ENCODE measurements at regions not wholly inside any gene's neighbourhood (a gene's known extent, or its start where the extent isn't known, plus 50 kb on each side); places are given as distances from the start of the nearest gene placed in this dataset.

- Histone ChIP-seq H3K9me3 (ENCODE audit: control insufficient read depth, low read depth, low read length) (no peaks in the 10 kb centered on the region), H3K27me3 (ENCODE audit: insufficient read depth, low read length) (no peaks in the 10 kb centered on the region), H2AFZ (ENCODE audit: low read length) (no peak overlapping the region), H2BK15ac (ENCODE audit: low read depth, low read length) (no peak overlapping the region), H2BK120ac (ENCODE audit: low read depth, low read length, poor library complexity, severe bottlenecking) (no peak overlapping the region), H3K56ac (ENCODE audit: insufficient read length, low read depth, low read length) (no peak overlapping the region), H3K9ac (ENCODE audit: extremely low read depth, insufficient read length, low read length) (no peak overlapping the region), H3K79me1 (ENCODE audit: insufficient read depth, low read depth, low read length, poor library complexity, severe bottlenecking) (no peaks in the 10 kb centered on the region), H2BK20ac (ENCODE audit: low read depth, low read length, poor library complexity, severe bottlenecking) (no peak overlapping the region), H4K20me1 (ENCODE audit: control insufficient read depth, insufficient read depth, insufficient read length) (no peaks in the 10 kb centered on the region), H2BK12ac (ENCODE audit: insufficient read length, low read depth, low read length) (no peak overlapping the region), H4K91ac (ENCODE audit: insufficient read length, low read depth, low read length) (no peak overlapping the region), H3K79me2 (ENCODE audit: insufficient read depth, low read length) (no peaks in the 10 kb centered on the region), H3K27ac (ENCODE audit: insufficient read length, low read depth, low read length) (no peak overlapping the region), H3K18ac (ENCODE audit: insufficient read length, low read depth, low read length) (no peak overlapping the region), H3K4me2 (ENCODE audit: insufficient read depth, insufficient read length, low read length) (no peak overlapping the region), H4K8ac (replicated peaks; ENCODE audit: insufficient read length, low read depth, low read length) (no peak overlapping the region), H2BK5ac (ENCODE audit: insufficient read length, low read length) (no peak overlapping the region), H3K14ac (ENCODE audit: insufficient read depth, low read length) (no peak overlapping the region), H3K4me1 (ENCODE audit: insufficient read depth, low read length) (no peaks in the 10 kb centered on the region), H4K5ac (ENCODE audit: insufficient read length, low read depth, low read length) (no peak overlapping the region), H3T11ph (ENCODE audit: low read length) (no peak overlapping the region), H3K23ac (ENCODE audit: insufficient read length, low read depth, low read length) (no peak overlapping the region), H3K4ac (ENCODE audit: low read depth, low read length) (no peak overlapping the region), H3K23me2 (ENCODE audit: insufficient read length, low read depth, low read length, poor library complexity, severe bottlenecking) (no peaks in the 10 kb centered on the region), H2AK5ac (ENCODE audit: insufficient read length, low read length) (no peak overlapping the region)
- TF ChIP-seq, protein P1, sequence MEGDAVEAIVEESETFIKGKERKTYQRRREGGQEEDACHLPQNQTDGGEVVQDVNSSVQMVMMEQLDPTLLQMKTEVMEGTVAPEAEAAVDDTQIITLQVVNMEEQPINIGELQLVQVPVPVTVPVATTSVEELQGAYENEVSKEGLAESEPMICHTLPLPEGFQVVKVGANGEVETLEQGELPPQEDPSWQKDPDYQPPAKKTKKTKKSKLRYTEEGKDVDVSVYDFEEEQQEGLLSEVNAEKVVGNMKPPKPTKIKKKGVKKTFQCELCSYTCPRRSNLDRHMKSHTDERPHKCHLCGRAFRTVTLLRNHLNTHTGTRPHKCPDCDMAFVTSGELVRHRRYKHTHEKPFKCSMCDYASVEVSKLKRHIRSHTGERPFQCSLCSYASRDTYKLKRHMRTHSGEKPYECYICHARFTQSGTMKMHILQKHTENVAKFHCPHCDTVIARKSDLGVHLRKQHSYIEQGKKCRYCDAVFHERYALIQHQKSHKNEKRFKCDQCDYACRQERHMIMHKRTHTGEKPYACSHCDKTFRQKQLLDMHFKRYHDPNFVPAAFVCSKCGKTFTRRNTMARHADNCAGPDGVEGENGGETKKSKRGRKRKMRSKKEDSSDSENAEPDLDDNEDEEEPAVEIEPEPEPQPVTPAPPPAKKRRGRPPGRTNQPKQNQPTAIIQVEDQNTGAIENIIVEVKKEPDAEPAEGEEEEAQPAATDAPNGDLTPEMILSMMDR (conservative IDR thresholded peaks at IDR 0.05) = no peak
- Mint-ChIP-seq H3K4me1 (peaks cover 0 to 8% of the 10 kb centered on the region in 2 experiments; a peak in 3 of 4 replicates), H3K9me3 (no peaks in the 10 kb centered on the region; a peak in 1 of 5 replicates), H3K27me3 (ENCODE audit: low read depth) (no peaks in the 10 kb centered on the region), H3K36me3 (ENCODE audit: insufficient read depth in 1 of 3, low read depth in 3 of 3) (no peaks in the 10 kb centered on the region; a peak in 1 of 7 replicates), H3K27ac (no peak overlapping the region), H3K4me3 (no peak overlapping the region)
- WGBS (ENCODE audit: extremely low coverage, insufficient read length, low lambda C conversion rate) = no CpG with 5 or more reads among the region's 1 CpG
- DNase-seq = no peak
Observed at GRCh38 chr18:73917046-73917445, 230.6 kb downstream of the FBXO15 start.

Data from H9 (cell line).